ENCODE measurements at regions not wholly inside any gene's neighbourhood (a gene's known extent, or its start where the extent isn't known, plus 50 kb on each side); places are given as distances from the start of the nearest gene placed in this dataset.
"Not testable (repeated sequence)": the region's sequence is repeated elsewhere in the genome, so short reads cannot be mapped to it uniquely, and the experiment has no call there.

DNA sequence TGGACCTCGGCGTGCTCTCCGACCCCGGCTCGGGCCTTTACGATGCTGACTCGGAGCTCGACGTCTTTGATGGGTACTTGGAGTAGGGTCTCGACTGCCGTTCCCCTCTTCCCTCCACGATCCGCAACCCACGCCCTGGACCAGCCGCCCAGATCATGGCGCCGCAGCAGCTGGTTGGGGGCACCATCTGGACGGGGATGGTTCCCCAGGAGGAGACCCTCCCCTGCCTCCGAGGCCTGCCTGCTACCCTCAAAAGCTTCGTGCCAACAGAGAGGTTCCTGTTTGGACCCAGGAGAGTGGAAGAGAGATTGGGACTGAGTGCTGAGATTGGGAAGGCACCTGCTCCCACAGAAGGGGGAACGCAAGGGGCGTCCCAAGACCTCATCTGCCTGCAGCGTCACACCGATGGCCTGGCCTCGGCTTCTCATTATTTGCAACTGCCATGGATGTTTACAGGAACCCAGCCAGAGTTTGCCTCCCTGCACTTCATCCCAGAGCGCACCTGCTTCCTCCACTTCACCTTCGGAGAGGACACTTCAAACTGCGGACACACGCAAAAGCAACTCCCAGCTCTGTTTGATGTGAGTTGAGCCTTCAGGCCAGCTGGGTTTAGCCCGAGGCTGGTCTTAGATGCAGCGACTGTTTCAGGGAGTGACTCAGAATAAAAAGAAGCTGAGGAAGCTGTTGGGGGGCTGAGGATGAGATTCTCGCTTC lies 58.9 kb downstream of the GOLGA6L7 start:
- peak; percentile 5 for DNase-seq (ENCODE audit: low read depth)

DNA sequence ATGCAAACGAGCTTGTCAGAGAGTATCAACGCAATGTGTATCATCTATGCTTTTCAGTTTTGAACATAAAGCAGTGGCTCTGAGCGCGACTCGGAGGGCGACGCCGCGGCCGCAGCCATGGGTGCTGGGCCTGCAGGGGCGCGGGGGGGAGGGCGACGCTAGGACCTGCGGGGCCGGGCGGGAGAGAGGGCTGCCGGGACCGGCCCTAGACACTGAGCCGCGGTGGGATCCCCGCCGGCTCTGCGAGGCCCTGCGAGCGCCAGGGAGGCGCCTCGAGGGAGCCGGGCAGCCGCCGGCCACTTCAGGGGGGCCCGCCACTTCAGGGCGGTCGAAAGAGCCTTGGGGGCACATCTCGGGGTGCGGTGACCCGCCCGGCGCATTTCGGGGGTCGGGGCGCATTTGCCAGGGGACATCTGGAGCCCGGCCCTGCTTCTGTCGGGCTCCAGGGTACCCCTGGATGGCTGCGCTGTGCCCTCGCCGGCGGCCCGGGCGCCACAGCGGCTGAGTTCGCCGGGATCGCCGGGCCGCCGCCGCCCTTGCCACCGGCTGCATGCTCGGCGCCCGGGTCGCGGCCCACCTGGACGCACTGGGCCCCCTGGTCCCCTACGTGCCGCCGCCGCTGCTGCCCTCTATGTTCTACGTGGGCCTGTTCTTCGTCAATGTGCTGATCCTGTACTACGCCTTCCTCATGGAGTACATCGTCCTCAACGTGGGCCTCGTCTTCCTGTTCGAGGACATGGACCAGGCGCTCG lies 59.6 kb downstream of the GOLGA6L7 start:
- DNase-seq (ENCODE audit: low read depth): not testable (repeated sequence)

- not testable (repeated sequence) for DNase-seq (ENCODE audit: low read depth)
Observed at GRCh38 chr15:28788176-28788575, 60.3 kb downstream of the GOLGA6L7 start.

GRCh38 chr15:28786521-28786920 lies 61.9 kb downstream of the GOLGA6L7 start:
- DNase-seq (ENCODE audit: low read depth): no peak

GRCh38 chr15:28784347-28785163 lies 63.9 kb downstream of the GOLGA6L7 start:
- not testable (repeated sequence) for DNase-seq (ENCODE audit: low read depth)

DNA sequence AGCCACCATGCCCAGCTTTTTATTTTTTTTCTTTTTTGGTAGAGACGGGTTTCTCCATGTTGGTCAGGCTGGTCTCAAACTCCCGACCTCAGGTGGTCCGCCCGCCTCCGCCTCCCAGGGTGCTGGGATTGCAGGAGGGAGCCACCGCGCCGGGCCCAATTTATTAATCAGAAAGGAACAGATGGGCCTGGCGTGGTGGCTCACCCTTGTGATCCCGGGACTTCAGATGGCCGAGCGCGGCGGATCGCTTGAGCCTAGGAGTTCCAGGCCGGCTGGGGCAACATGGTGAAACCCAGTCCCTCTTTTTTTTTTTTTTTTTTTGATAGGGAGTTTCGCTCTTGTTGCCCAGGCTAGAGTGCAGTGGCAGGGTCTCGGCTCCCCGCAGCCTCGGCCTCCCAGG lies 64.6 kb downstream of the GOLGA6L7 start:
- DNase-seq (ENCODE audit: low read depth): no peak

GRCh38 chr15:28783466-28783865 lies 65.0 kb downstream of the GOLGA6L7 start:
- no peak for DNase-seq (ENCODE audit: low read depth)

DNA sequence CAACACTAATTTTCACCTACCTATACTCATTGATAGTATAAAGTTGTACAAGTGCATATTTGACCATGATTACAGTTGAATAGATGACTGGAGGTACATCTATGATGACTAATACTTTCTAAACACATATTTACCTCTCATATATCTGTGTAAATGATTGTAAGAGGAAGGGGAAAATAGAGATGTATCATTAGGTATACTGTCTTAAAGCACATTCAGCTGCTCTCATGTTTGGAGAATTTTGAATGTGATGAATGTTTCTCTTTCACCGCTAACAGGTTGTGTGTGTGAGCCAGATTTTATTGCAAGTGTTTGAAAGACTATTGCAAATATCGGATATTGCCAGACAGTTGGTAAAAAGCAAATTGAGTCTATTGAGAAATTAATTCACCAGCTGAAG lies 66.2 kb upstream of the GOLGA8M start:
- DNase-seq (ENCODE audit: low read depth): not testable (repeated sequence)

GRCh38 chr15:28772857-28773256 lies 60.6 kb upstream of the GOLGA8M start:
- not testable (repeated sequence) for DNase-seq (ENCODE audit: low read depth)

Measured in activated gamma-delta T cell treated with anti-CD3 and anti-CD28 coated beads, Interleukin-2, amount 50 U/mL, for 16 hours (primary cell).